SK-N-SH (cell line): ENCODE measurements at regions not wholly inside any gene's neighbourhood (a gene's known extent, or its start where the extent isn't known, plus 50 kb on each side); places are given as distances from the start of the nearest gene placed in this dataset.

Experiments
- CTCF ChIA-PET: fragments of 300-600, 350-600 bp; formaldehyde crosslinking; extraction: SDS; loops from one replicate; lab custom pipeline; 2021; lab: Yijun Ruan, JAX
- POLR2A ChIA-PET: fragments of 350-600 bp; sonication (Branson Sonifier 250); formaldehyde crosslinking; extraction: SDS; loops from one replicate; lab custom pipeline; 2020; ENCODE audit warnings: antibody characterized with exemption, inconsistent platforms; lab: Yijun Ruan, JAX
- DNase-seq: peaks from one replicate; pipeline ENCODE4 v3.0.0; 2012
- H2AFZ ChIP-seq: fragments of 200-600 bp; sonication (generic); 2 replicates; pipeline ENCODE4 v1.8.1; 2016; ENCODE audit warnings: antibody characterized with exemption, mild to moderate bottlenecking, low read depth
- H3F3A ChIP-seq: fragments of 200-600 bp; sonication (generic); replicated peaks from 2 replicates; pipeline ENCODE3; 2016; ENCODE audit warnings: antibody characterized with exemption, mild to moderate bottlenecking; ENCODE audit not compliant: insufficient read depth
- H3K27ac ChIP-seq, 2 experiments: fragments of 200-500 bp in 1 of 2; fragments of 200-600 bp in 1 of 2; sonication (Bioruptor generic) in 1 of 2; sonication (generic), shearing (Covaris generic) in 1 of 2; 2 replicates each; pipeline versions ENCODE4 v1.5.1 to v1.6.1; 2014 to 2016; ENCODE audit warnings: low read depth in 2 of 2, inconsistent platforms in 1 of 2, low read length in 1 of 2, mild to moderate bottlenecking in 1 of 2, mixed read lengths in 1 of 2
- H3K27me3 ChIP-seq: fragments of 200-600 bp; sonication (generic), shearing (Covaris generic); 2 replicates; pipeline ENCODE4 v1.6.1; 2016; ENCODE audit warnings: mixed run types; ENCODE audit not compliant: insufficient read depth
- H3K36me3 ChIP-seq, 2 experiments: fragments of 200-500 bp in 1 of 2; fragments of 200-600 bp in 1 of 2; sonication (Bioruptor generic) in 1 of 2; sonication (generic) in 1 of 2; replicated peaks in 1 of 2; 2 replicates each; pipeline versions ENCODE3 to v1.5.1; 2014 to 2016; ENCODE audit warnings: low read length in 1 of 2, mild to moderate bottlenecking in 1 of 2; ENCODE audit not compliant: insufficient read depth in 2 of 2, control insufficient read depth in 1 of 2
- H3K4me1 ChIP-seq, 2 experiments: fragments of 200-500 bp in 1 of 2; fragments of 200-600 bp in 1 of 2; sonication (Bioruptor generic) in 1 of 2; sonication (generic), shearing (Covaris generic) in 1 of 2; 2 replicates each; pipeline versions ENCODE4 v1.5.1 to v1.6.1; 2014 to 2016; ENCODE audit warnings: low read depth in 1 of 2, low read length in 1 of 2, mixed run types in 1 of 2; ENCODE audit not compliant: insufficient read depth in 2 of 2, control insufficient read depth in 1 of 2
- H3K4me2 ChIP-seq: fragments of 200-600 bp; sonication (generic), shearing (Covaris generic); 2 replicates; pipeline ENCODE4 v1.6.1; 2017; ENCODE audit warnings: mixed run types
- H3K4me3 ChIP-seq, 2 experiments: fragments of 200-500 bp in 1 of 2; fragments of 200-600 bp in 1 of 2; sonication (Bioruptor generic) in 1 of 2; sonication (generic), shearing (Covaris generic) in 1 of 2; 2 replicates each; pipeline versions ENCODE4 v1.5.1 to v1.8.1; 2014 to 2016; ENCODE audit warnings: low read depth in 2 of 2, inconsistent platforms in 1 of 2, low read length in 1 of 2, mild to moderate bottlenecking in 1 of 2, mixed read lengths in 1 of 2, moderate library complexity in 1 of 2
- H3K79me2 ChIP-seq: fragments of 200-600 bp; sonication (generic); 2 replicates; pipeline ENCODE4 v1.8.1; 2017; ENCODE audit warnings: mild to moderate bottlenecking; ENCODE audit not compliant: insufficient read depth
- H3K9ac ChIP-seq: fragments of 200-600 bp; sonication (generic); 2 replicates; pipeline ENCODE4 v1.6.1; 2017; ENCODE audit warnings: mixed run types
- H3K9me2 ChIP-seq: fragments of 200-600 bp; sonication (generic); 2 replicates; pipeline ENCODE4 v1.6.1; 2017; ENCODE audit warnings: mixed run types
- H3K9me3 ChIP-seq: fragments of 200-600 bp; sonication (generic); 2 replicates; pipeline ENCODE4 v1.6.1; 2017; ENCODE audit warnings: mixed run types, mild to moderate bottlenecking, moderate library complexity
- H4K20me1 ChIP-seq: fragments of 200-600 bp; sonication (generic); 2 replicates; pipeline ENCODE4 v1.6.1; 2017; ENCODE audit warnings: mild to moderate bottlenecking, mixed run types; ENCODE audit not compliant: insufficient read depth
- CHD2 ChIP-seq: fragments of 150-350 bp; IDR thresholded peaks from 2 replicates; pipeline ENCODE4 v1.6.1; 2018; ENCODE audit warnings: low read length; ENCODE audit not compliant: partially characterized antibody
- FOXM1 ChIP-seq: IDR thresholded peaks from 2 replicates; pipeline ENCODE4 v1.4.0; 2012; ENCODE audit warnings: low read depth, mild to moderate bottlenecking
- GABPA ChIP-seq: IDR thresholded peaks from 2 replicates; pipeline ENCODE4 v1.4.0; 2012; ENCODE audit warnings: low read depth, mild to moderate bottlenecking
- GATA2 ChIP-seq: sonication (generic); formaldehyde crosslinking; IDR thresholded peaks from 2 replicates; pipeline ENCODE4 v1.5.0; 2020; ENCODE audit warnings: mild to moderate bottlenecking, missing genetic modification reagents
- IRF3 ChIP-seq: fragments of 150-350 bp; IDR thresholded peaks from 2 replicates; pipeline ENCODE4 v1.6.1; 2016; ENCODE audit warnings: mild to moderate bottlenecking, low read depth, low read length
- JUND ChIP-seq: IDR thresholded peaks from 2 replicates; pipeline ENCODE4 v1.4.0; 2012
- MEF2A ChIP-seq: IDR thresholded peaks from 2 replicates; pipeline ENCODE4 v1.4.0; 2012; ENCODE audit warnings: low read depth, borderline replicate concordance
- MXI1 ChIP-seq: IDR thresholded peaks from 2 replicates; pipeline ENCODE4 v1.6.1; 2012; ENCODE audit warnings: mild to moderate bottlenecking, low read depth, low read length, improper control_type of control experiment
- NRF1 ChIP-seq: IDR thresholded peaks from 2 replicates; pipeline ENCODE4 v1.6.1; 2012; ENCODE audit warnings: low read depth, mild to moderate bottlenecking, low read length
- PBX3 ChIP-seq: IDR thresholded peaks from 2 replicates; pipeline ENCODE4; 2012
- POLR2AphosphoS5 ChIP-seq: IDR thresholded peaks from 2 replicates; pipeline ENCODE4 v1.6.1; 2012; ENCODE audit warnings: low read depth, low read length
- RCOR1 ChIP-seq: fragments of 150-350 bp; IDR thresholded peaks from 2 replicates; pipeline ENCODE4 v1.6.1; 2017; ENCODE audit warnings: antibody characterized with exemption, low read length
- REST ChIP-seq: IDR thresholded peaks from 2 replicates; pipeline ENCODE4 v1.6.1; 2012; ENCODE audit warnings: mild to moderate bottlenecking, low read depth, low read length, moderate library complexity
- RFX5 ChIP-seq: IDR thresholded peaks from 2 replicates; pipeline ENCODE4 v1.6.1; 2012; ENCODE audit warnings: mild to moderate bottlenecking, improper control_type of control experiment, low read length
- TAF1 ChIP-seq: IDR thresholded peaks from 2 replicates; pipeline ENCODE4 v1.6.1; 2012; ENCODE audit warnings: low read depth, mild to moderate bottlenecking, low read length, moderate library complexity, borderline replicate concordance
- USF2 ChIP-seq: fragments of 150-350 bp; IDR thresholded peaks from 2 replicates; pipeline ENCODE4 v1.6.1; 2017; ENCODE audit warnings: antibody characterized with exemption, low read length, low read depth, borderline replicate concordance
- ZBTB33 ChIP-seq: IDR thresholded peaks from 2 replicates; pipeline ENCODE4 v1.4.0; 2012; ENCODE audit warnings: low read depth, borderline replicate concordance
- WGBS: methylation state at CpG from one replicate; pipeline ENCODE4 v1.1.6; 2017; ENCODE audit warnings: low lambda C conversion rate; 5-methylcytosine and 5-hydroxymethylcytosine counted together

GRCh38 chr17:13337151-13337550 lies 264.6 kb downstream of the HS3ST3A1 start:
- no peak overlapping the region for H3K4me2 ChIP-seq
- H3K9ac ChIP-seq = no peak overlapping the region

More at GRCh38 chr17:13337151-13337550, 264.6 kb downstream of the HS3ST3A1 start:
- ChIA-PET CTCF (interaction anchor here (0.7 to 2.5 kb wide), 15 partner anchors 9 to 965 kb away, joined by 3 to 12 read pairs (median 6); no protein-coding TSS in a partner anchor), POLR2A (no interaction called here)
- DNase-seq = no peak
- Histone ChIP-seq H2AFZ (0 out of 2 replicates have a peak overlapping the region, but pooled peaks have one; percentile 35), H3F3A (no peaks in the 10 kb centered on the region), H3K27me3 (no peaks in the 10 kb centered on the region), H3K79me2 (no peaks in the 10 kb centered on the region), H4K20me1 (no peaks in the 10 kb centered on the region), H3K4me3 (no peak overlapping the region; a peak in 1 of 4 replicates), H3K27ac (no peak overlapping the region), H3K9me2 (0 out of 2 replicates have a peak, but pooled peaks cover 3% of the 10 kb centered on the region), H3K36me3 (no peaks in the 10 kb centered on the region), H3K9me3 (no peaks in the 10 kb centered on the region), H3K4me1 (peaks cover 0 to 3% of the 10 kb centered on the region in 2 experiments; a peak in 1 of 4 replicates)
- TF ChIP-seq USF2 (no peak), MEF2A (no peak), NRF1 (no peak), IRF3 (no peak), RFX5 (no peak), GATA2 (CRISPR knock-in tag) (no peak), RCOR1 (no peak), PBX3 (no peak), REST (no peak), CHD2 (no peak), GABPA (no peak), JUND (no peak), ZBTB33 (no peak), TAF1 (no peak), MXI1 (no peak), POLR2AphosphoS5 (no peak), FOXM1 (no peak)
- WGBS = 63% methylated on average over 5 of the region's 5 CpGs
